ENCODE measurements at regions not wholly inside any gene's neighbourhood (a gene's known extent, or its start where the extent isn't known, plus 50 kb on each side); places are given as distances from the start of the nearest gene placed in this dataset.
"Not testable (repeated sequence)": the region's sequence is repeated elsewhere in the genome, so short reads cannot be mapped to it uniquely, and the experiment has no call there.

DNA sequence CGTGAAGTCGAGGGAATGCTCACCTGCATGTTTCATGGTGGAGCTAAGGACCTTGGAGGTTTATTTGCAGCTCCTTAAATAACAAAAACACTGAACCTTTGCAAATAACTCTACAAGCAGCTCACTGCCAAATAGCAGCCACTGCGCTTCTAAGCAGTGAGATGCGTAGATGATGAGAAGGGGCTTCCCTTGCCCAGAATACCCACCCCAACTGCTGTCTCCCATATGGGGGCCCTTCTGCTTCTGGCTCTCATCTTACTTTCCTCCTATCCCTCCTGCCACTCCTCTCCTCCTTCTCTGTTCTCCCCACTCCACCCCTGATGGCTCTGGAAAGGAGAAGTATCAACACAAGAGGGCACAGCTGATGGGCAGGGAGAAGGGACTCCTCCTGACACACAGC lies 193.3 kb upstream of the SSTR4 start:
- ATAC-seq (ENCODE audit: low FRiP score) = no peak
- DNase-seq (ENCODE audit: low spot score) = no peak

DNA sequence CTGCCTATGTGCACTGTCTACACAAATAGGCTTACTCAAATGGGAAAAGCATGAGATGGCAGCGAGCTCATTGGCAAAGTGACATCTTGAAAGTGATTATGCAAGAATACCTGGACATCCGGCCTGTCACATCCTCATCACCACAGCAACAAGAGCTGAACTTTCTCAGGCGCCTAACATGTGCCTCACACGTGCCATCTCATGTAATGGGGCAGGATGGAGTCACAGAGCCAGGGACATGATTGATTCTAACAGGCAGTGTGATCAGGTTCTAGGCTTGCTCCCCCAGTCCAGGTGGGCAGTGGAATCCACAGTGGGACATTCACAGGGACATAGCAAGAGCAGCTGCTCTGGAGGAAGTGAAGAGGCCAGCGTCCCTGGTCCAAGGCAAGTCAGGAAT lies 192.3 kb upstream of the SSTR4 start:
- DNase-seq (ENCODE audit: low spot score) = no peak
- TF ChIP-seq, protein P1, sequence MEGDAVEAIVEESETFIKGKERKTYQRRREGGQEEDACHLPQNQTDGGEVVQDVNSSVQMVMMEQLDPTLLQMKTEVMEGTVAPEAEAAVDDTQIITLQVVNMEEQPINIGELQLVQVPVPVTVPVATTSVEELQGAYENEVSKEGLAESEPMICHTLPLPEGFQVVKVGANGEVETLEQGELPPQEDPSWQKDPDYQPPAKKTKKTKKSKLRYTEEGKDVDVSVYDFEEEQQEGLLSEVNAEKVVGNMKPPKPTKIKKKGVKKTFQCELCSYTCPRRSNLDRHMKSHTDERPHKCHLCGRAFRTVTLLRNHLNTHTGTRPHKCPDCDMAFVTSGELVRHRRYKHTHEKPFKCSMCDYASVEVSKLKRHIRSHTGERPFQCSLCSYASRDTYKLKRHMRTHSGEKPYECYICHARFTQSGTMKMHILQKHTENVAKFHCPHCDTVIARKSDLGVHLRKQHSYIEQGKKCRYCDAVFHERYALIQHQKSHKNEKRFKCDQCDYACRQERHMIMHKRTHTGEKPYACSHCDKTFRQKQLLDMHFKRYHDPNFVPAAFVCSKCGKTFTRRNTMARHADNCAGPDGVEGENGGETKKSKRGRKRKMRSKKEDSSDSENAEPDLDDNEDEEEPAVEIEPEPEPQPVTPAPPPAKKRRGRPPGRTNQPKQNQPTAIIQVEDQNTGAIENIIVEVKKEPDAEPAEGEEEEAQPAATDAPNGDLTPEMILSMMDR (IDR thresholded peaks at IDR 0.05) = no peak
- no peak for ATAC-seq (ENCODE audit: low FRiP score)

More for the DNA sequence above, 193.3 kb upstream of the SSTR4 start:
- TF ChIP-seq, protein P1 (IDR thresholded peaks at IDR 0.05) = no peak

DNA sequence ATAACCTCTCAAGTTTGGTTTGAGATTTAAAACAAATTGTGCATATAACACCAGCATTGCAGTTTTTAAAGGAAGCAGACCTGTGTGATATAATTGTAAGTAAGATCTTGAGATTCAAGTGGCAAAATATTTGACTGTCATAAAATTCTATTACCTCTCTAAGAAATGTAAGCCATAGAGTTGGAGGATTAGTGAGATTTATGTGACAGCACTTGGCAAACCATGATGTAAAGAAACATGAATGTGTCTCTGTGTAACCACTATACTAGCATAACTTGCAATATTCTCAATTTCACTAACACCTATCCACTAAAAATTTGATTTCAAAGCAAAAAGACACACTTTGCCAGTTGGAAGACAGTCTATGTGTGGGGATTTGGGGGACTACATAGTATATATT lies 190.2 kb upstream of the SSTR4 start:
- TF ChIP-seq, protein P1 (IDR thresholded peaks at IDR 0.05) = no peak
- ATAC-seq (ENCODE audit: low FRiP score) (no peak), DNase-seq (ENCODE audit: low spot score) (no peak)

DNA sequence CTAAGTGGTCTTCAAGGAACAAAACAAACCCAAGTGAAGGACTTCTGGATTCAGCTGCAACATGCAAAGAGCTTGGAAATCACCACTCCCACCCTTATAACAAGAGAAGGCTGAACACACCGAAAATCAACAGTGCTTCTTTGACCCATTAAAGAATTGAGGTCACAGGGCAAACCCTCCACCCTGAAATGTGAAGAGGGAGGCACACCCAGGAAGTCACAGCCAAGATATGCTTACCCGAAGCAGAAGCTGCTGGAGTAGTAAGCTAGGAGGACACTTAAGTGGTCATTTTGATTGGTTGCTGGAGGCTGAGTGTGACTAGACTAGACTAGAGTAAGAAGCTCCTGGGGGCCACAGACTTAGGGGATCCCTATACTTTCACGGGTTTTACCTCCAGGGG lies 188.2 kb upstream of the SSTR4 start:
- TF ChIP-seq, protein P1 (IDR thresholded peaks at IDR 0.05) = no peak
- no peak for DNase-seq (ENCODE audit: low spot score)
- ATAC-seq (ENCODE audit: low FRiP score) = no peak

DNA sequence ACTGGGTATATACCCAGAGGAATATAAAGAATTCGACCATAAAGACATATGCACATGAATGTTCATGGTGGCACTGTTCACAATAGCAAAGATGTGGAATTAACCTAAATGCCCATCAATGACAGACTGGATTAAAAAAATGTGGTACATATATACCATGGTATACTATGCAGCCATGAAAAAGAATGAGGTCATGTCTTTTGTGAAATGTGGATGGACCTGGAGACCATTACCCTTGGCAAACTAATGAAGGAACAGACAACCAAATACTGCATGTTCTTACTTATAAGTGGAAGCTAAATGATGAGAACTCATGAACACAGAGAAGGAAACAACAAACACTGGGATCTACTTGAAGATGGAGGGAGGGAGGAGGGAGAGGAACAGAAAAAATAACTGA lies 186.7 kb upstream of the SSTR4 start:
- ATAC-seq (ENCODE audit: low FRiP score) = no peak
- TF ChIP-seq, protein P1 (IDR thresholded peaks at IDR 0.05) = no peak
- DNase-seq (ENCODE audit: low spot score) = no peak

DNA sequence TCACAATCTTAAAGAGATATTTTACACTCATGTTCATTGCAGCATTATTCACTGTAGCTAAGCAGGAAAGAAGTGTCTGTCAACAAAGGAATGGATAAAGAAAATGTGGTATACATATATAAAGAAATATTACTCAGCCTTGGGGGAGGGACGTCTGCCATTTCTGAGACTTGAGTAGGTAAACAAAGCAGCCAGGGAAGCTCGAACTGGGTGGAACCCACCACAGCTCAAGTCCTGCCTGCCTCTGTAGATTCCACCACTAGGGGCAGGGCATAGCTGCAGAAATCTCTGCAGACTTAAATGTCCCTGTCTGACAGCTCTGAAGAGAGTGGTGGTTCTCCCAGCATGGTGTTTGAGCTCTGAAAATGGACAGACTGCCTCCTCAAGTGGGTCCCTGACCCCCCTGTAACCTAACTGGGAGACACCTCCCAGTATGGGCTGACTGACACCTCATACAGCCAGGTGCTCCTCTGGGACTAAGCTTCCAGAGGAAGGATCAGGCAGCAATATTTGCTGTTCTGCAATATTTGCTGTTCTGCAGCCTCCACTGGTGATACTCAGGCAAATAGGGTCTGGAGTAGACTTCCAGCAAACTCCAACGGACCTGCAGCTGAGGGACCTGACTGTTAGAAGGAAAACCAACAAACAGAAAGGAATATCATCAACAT lies 183.3 kb upstream of the SSTR4 start:
- TF ChIP-seq, protein P1 (IDR thresholded peaks at IDR 0.05) = peak in 1 of 3 donors; percentile 26

DNA sequence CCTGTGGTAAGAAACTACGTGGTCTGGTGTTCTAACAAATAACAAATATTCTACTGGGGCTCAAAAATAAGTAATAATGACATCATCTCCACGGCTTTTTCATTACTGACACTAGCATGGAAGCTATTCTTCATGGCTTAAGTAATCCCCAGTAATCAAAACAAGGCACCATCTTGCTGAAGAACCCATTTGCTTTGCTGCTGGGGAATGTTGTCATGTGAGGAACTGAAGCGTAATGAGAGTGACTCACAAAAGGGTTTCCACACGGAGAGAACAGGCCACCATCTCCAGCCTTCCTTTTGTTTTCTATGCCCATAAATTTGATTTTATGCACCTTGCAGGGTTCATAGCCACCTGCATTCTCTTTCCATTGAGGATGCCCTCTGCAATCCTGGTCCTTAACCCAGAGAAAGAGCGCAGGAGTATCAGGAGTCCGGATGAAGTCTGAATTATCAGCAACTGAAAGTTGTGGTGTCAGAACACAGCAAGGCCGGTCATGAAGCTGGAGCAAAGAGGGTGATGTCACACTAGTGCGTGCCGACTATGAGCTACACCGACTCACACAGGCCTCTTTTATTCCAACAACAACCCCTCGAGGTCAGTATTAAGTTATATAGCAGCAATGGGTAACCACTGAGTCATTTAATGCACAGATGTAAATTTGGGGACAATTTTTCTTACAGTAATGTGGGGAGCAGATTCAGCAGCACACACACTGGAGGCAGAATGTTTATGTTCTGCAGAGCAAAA lies 173.7 kb upstream of the SSTR4 start:
- ATAC-seq (ENCODE audit: low FRiP score) = no peak
- no peak for DNase-seq (ENCODE audit: low spot score)
- TF ChIP-seq, protein P1 (IDR thresholded peaks at IDR 0.05) = no peak

More for the DNA sequence above, 183.3 kb upstream of the SSTR4 start:
- not testable (repeated sequence) for DNase-seq (ENCODE audit: low spot score); ATAC-seq (ENCODE audit: low FRiP score)
